ENCODE measurements at regions not wholly inside any gene's neighbourhood (a gene's known extent, or its start where the extent isn't known, plus 50 kb on each side); places are given as distances from the start of the nearest gene placed in this dataset.

GRCh38 chr5:168001318-168001717, 290.1 kb upstream of the WWC1 start:
- Mint-ChIP-seq H3K27me3 (peaks cover 19% of the 10 kb centered on the region), H3K4me3 (ENCODE audit: low read depth) (no peak overlapping the region)

GRCh38 chr5:168002116-168002515, 289.3 kb upstream of the WWC1 start:
- Mint-ChIP-seq H3K27me3 (peaks cover 22% of the 10 kb centered on the region), H3K36me3 (ENCODE audit: insufficient read depth) (no peaks in the 10 kb centered on the region), H3K4me3 (ENCODE audit: low read depth) (no peak overlapping the region), H3K9me3 (ENCODE audit: low read depth) (no peaks in the 10 kb centered on the region), H3K4me1 (ENCODE audit: low read depth) (peaks cover 16% of the 10 kb centered on the region), H3K27ac (no peak overlapping the region)
- TF ChIP-seq CTCF (IDR thresholded peaks at IDR 0.05; ENCODE audit: unreplicated experiment): no peak
- no peak for DNase-seq (ENCODE audit: low spot score, unreplicated experiment)

More at GRCh38 chr5:168001318-168001717, 290.1 kb upstream of the WWC1 start:
- DNase-seq (ENCODE audit: low spot score, unreplicated experiment): no peak
- Mint-ChIP-seq H3K36me3 (ENCODE audit: insufficient read depth) (no peaks in the 10 kb centered on the region), H3K4me1 (ENCODE audit: low read depth) (peaks cover 16% of the 10 kb centered on the region), H3K27ac (no peak overlapping the region), H3K9me3 (ENCODE audit: low read depth) (no peaks in the 10 kb centered on the region)
- no peak for TF ChIP-seq CTCF (IDR thresholded peaks at IDR 0.05; ENCODE audit: unreplicated experiment)

- Mint-ChIP-seq H3K4me1 (ENCODE audit: low read depth) (peaks cover 4% of the 10 kb centered on the region), H3K36me3 (ENCODE audit: insufficient read depth) (no peaks in the 10 kb centered on the region), H3K9me3 (ENCODE audit: low read depth) (no peaks in the 10 kb centered on the region), H3K27me3 (peaks cover 7% of the 10 kb centered on the region), H3K27ac (no peak overlapping the region), H3K4me3 (ENCODE audit: low read depth) (no peak overlapping the region)
- no peak for DNase-seq (ENCODE audit: low spot score, unreplicated experiment)
- no peak for TF ChIP-seq CTCF (IDR thresholded peaks at IDR 0.05; ENCODE audit: unreplicated experiment)
Observed at GRCh38 chr5:168005093-168005492, 286.4 kb upstream of the WWC1 start.

GRCh38 chr5:168005936-168006335, 285.5 kb upstream of the WWC1 start:
- peaks cover 4% of the 10 kb centered on the region for H3K4me1 Mint-ChIP-seq (ENCODE audit: low read depth)
- peaks cover 10% of the 10 kb centered on the region for H3K27me3 Mint-ChIP-seq
- TF ChIP-seq CTCF (IDR thresholded peaks at IDR 0.05; ENCODE audit: unreplicated experiment): no peak

GRCh38 chr5:168006456-168007130, 284.9 kb upstream of the WWC1 start:
- Mint-ChIP-seq H3K9me3 (ENCODE audit: low read depth) (no peaks in the 10 kb centered on the region), H3K36me3 (ENCODE audit: insufficient read depth) (no peaks in the 10 kb centered on the region), H3K4me3 (ENCODE audit: low read depth) (no peak overlapping the region), H3K4me1 (ENCODE audit: low read depth) (no peaks in the 10 kb centered on the region), H3K27me3 (peaks cover 10% of the 10 kb centered on the region), H3K27ac (no peak overlapping the region)
- no peak for TF ChIP-seq CTCF (IDR thresholded peaks at IDR 0.05; ENCODE audit: unreplicated experiment)
- DNase-seq (ENCODE audit: low spot score, unreplicated experiment): no peak

More at GRCh38 chr5:168005936-168006335, 285.5 kb upstream of the WWC1 start:
- Mint-ChIP-seq H3K27ac (no peak overlapping the region), H3K4me3 (ENCODE audit: low read depth) (no peak overlapping the region), H3K36me3 (ENCODE audit: insufficient read depth) (no peaks in the 10 kb centered on the region), H3K9me3 (ENCODE audit: low read depth) (no peaks in the 10 kb centered on the region)
- DNase-seq (ENCODE audit: low spot score, unreplicated experiment): no peak
